Loucy (cell line): ENCODE measurements at regions not wholly inside any gene's neighbourhood (a gene's known extent, or its start where the extent isn't known, plus 50 kb on each side); places are given as distances from the start of the nearest gene placed in this dataset.

Experiments used
- CTCF ChIP-seq: fragments of 200-600 bp; sonication (generic); conservative IDR thresholded peaks from 2 replicates; pipeline ENCODE4 v1.5.1; 2014; ENCODE audit warnings: mild to moderate bottlenecking, antibody characterized with exemption, low read length
- EZH2phosphoT487 ChIP-seq: fragments of 200-600 bp; IDR thresholded peaks from 2 replicates; pipeline ENCODE4 v1.6.1; 2018; ENCODE audit warnings: antibody characterized with exemption, mild to moderate bottlenecking, moderate library complexity, borderline replicate concordance

DNA sequence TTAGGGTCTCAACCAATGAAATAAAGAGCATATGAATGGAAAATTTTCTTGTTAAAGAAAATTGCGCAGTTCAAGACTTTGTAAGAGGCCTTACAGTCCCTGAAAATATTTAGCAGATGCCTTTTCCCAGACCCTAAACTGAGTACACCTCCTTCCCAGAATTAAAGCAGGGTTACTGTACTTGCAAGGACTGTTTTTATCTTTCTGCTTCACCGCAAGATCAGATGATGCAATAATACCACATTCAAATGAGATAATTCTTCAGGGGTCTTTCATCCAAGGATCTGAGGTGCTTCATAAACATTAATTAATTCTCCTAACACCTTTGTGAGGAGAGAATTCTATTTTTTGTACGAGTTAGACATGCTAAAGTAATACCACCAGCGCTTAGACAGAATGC lies 1071.8 kb upstream of the PIK3C3 start:
- TF ChIP-seq CTCF, result no peak
- no peak for TF ChIP-seq EZH2phosphoT487
